ENCODE measurements at regions not wholly inside any gene's neighbourhood (a gene's known extent, or its start where the extent isn't known, plus 50 kb on each side); places are given as distances from the start of the nearest gene placed in this dataset.
"Not testable (repeated sequence)": the region's sequence is repeated elsewhere in the genome, so short reads cannot be mapped to it uniquely, and the experiment has no call there.

DNA sequence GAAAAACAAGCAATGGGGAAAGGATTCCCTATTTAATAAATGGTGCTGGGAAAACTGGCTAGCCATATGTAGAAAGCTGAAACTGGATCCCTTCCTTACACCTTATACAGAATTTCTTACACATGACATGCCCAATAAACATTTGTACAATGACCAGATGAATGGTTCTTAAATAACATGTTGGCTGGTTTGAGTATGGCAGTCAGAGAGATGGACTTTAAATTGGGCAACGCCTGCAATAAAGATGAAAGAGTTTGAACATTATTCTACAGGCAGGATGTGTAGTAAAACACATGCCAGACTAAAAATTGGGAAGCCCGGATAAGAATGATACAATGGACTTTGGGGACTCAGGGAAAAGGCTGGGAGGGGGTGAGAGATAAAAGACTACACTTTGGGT lies 360.6 kb upstream of the KITLG start:
- no peak for DNase-seq

DNA sequence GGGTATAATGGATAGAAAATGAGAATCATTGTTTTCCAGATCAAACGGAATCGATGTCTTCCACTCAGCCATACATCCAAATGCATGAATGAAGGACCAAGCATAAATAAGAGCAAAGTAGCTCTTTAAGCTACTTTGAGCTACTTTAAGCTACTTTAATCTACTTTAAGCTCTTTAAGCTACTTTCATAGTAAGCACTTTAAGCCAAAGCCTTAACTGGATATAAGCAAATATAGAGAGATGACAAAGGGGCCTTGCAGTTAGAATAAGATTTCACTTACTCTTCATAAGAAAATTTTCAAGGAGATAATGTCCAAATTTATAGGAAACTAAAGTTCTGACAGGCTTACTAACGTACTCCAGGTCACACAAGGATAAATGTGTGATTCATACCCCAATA lies 355.6 kb upstream of the KITLG start:
- no peak for DNase-seq

DNA sequence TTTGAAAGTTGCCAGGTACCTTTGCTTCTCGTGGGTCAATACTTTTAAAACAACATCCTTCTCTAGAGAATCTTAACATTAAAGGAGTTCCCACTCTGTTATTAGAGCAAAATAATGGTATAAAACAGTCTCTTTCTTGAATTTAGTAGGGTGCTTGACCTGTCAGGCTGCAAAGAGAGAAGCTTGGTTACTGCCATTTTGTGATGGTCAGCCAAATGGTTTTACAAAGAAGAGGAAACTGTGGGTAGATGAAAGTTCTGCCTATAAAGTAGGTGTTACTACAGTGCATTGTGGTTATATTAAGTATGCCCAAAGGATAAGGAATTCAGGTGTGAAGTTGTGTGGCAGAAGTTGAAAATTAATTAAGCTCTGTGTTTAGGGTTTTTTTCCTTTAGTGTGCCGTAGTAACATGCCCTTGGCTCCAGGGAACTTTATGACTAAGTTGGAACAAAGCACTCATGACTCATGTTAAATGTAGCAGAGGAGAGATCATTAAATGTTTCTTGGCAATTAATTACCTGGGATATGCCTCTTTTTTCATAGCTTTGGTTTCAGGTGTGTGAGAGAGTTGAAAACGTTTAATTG lies 354.0 kb upstream of the KITLG start:
- DNase-seq = no peak

DNA sequence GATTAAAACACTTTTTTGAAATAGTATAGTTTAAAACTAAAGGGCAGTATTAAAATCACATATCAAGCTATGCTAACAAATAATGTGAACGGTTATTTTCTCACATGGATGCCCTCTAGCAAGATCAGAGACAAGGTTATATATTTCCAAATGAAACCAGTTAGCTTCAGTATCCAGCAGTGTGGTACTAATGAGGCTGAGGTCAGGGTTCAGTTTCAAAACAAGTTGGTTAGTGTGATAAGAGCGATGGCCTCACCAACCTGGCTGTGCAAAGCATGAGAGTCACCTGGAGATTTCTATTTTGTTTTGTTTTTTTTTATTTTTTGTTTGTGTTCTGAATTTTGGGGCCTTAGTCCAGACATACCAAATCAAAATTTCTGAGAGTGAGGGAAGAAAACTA lies 352.2 kb upstream of the KITLG start:
- no peak for DNase-seq

DNA sequence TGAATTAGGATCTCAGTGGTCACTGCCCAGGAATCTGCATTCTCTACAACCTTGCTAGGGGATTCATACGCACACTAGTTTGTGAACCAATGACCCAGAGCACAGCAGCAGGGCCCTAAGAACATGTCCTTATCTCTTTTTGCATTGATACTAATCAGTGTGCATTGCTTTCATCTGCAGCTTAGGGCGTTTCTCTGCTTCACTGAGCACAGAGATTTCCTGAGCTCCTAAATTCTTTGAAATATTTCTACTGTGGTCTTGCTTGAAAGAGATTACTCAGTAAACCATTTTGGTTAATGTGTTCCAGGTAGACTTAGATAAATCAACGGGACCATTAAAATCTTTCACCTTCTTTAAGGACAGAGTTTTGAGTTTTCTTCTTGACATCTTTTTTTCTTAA lies 351.3 kb upstream of the KITLG start:
- DNase-seq = no peak

DNA sequence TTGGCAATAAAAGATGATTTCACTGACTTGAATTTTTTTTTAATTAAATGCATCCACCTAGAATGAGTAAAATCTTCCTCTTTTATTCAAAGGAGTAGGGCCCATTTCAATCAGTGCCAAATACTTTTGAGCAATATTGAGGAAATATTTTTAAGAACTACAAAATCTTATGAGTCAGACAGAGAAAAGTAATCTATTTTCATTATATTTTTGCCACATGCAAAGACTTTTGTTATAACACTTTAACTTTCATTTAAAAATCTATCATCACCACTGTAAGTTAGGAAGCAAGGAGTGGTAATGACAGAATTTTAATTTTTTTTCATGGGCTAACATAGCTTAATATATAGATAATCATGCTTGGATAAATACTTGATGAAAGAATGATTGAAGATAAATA lies 345.2 kb upstream of the KITLG start:
- DNase-seq = no peak

DNA sequence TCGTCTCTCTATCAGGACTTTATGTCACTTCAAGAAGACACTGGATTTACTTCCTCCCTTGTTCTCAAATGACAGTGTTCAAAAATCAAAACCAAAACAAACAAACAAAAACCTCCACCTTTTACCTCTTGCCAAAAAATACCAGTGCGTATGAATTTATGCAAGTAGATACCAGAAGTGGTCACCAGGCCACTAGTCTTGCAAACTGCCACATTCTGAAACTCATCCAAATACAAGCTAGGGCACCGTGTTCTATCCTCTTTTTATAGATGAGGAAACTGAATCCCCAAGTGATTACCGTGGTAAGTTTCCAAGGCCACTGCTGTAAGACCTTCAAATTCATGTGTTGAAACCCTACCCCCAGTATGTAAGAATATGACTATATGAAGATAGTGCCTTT lies 343.9 kb upstream of the KITLG start:
- DNase-seq = no peak

DNA sequence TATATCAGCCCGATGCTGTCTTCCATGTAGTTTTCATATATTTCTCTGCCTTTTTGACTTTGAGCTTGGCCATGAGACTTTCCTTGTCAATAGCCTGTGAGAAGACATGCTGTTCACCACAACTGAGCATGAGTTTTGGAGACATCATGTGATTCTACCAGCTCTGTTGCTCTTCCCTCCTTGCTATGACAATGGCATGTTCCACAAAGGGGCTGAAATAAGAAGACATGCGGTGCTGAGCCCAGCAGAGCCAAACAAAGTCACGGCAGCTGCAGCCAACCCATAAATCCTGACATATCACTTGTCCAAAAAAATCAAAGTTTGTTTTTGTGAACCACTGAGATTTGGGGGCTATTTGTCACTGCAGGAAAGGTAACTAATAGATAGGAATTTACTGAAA lies 343.4 kb upstream of the KITLG start:
- no peak for DNase-seq

DNA sequence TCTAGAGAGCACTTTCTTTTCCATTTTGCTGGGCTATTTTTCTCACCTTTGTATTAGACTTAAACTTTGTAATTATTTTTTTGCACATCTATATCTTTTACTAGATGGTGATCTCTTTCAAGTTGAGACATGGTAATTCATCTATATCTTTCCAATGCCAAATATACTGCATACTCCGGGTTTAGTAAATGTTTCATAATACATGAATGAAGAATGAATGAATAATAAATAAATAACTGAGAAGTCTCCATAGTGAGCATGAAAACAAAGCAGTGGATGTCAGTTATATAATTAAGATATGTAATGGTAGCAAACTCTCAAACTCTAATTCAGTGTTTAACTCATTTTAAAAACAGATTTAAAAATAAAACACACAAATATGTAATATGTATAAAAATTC lies 342.5 kb upstream of the KITLG start:
- no peak for DNase-seq

DNA sequence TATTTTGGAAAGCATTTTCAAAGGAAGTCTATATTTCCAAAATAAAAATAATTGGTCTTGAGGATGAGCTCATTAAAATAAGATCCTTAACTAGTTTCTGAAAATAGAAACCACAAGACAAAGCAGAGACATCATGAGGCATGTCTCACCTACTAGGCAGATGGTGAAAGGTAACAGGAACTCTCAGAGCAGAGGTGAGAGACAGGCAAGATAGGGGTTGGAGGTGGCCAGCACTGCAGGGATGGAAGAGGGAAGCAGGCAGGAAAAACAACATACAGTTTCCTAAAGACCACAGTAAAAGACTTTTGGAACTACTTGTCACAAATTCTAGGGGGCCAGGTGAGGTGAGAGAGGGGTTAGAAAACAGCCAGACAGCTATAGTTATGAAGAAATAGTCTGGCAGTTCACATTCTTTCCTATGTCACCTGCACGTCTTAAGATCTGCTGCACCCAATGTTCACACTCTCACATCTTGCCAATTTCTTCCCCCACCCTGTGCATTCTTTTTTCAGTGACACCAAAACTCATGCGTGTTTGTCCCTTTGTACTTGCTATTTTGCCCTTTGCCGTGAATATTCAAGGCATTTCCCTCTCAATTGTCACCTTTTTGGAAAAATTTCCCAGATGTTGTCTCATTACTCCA lies 341.7 kb upstream of the KITLG start:
- no peak for DNase-seq

DNA sequence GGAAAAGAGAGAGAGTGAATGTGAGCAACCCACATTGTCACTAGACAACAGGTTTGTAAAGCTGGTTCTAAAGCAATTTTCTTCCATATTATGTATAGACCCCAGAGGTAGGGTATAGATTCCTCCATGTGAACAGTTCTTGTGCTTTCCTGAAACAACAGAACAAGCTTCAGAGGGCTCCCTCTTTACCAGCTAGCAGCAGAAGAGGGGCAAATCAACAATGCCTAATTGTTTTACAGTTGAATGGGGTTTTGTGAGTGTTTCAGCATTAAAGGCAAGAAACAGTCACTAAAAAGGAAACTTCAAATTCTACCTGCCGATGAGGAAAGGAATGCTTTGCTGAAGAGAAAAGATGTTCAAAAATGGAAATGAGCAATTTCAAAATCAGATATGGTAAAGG lies 341.2 kb upstream of the KITLG start:
- no peak for DNase-seq

DNA sequence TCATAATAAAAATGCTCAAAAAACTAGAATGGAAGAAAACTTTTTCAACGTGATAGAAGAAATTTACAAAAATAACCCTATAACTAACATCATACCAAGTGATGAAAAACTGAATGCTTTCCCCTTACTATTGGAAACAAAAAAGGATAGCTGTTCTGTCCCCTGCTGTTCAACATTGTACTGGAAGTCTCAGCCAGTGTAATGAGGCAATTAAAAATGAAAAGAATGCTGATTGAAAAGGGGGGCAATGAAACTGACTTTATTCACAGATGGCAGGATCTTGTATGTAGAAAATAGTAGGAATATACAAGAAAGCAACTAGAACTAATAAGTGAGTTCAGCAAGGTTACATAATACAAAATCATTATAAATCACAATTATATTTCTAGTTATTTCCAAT lies 337.9 kb upstream of the KITLG start:
- DNase-seq = no peak

DNA sequence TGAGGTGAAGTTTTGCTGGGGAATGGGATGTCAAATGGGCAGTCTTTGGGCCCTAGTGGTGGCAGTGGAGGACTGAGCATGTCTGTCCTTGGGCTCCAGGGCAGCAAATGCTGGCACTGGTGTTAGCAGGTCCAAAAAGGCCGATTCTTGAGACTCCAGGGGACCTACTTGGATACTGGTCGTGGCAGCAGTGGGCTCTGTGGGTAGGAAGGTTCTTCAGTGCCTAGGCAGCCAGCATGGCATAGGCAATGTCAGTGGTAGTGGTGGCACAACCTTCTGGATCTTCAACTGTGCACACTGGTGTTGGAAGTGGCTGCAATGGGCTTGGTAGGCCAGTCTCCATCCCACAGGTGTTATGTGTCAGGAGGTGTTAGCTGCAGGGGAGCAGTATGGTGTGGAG lies 334.7 kb upstream of the KITLG start:
- no peak for DNase-seq

DNA sequence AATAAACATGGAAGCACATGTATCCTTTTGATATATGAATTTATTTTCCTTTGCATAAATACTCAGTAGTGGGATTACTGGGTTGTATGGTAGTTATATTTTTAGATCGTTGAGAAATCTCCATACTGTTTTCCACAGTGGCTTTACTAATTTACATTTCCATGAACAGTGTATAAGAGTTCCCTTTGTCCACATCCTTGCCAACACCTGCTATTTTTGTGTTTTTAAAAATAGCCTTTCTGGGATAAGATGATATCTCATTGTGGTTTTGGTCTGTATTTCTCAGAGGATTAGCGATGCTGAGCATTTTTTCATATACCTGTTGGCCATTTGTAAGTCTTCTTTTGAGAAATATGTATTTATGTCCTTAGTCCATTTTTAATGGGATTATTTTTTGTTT lies 329.2 kb upstream of the KITLG start:
- no peak for DNase-seq

DNA sequence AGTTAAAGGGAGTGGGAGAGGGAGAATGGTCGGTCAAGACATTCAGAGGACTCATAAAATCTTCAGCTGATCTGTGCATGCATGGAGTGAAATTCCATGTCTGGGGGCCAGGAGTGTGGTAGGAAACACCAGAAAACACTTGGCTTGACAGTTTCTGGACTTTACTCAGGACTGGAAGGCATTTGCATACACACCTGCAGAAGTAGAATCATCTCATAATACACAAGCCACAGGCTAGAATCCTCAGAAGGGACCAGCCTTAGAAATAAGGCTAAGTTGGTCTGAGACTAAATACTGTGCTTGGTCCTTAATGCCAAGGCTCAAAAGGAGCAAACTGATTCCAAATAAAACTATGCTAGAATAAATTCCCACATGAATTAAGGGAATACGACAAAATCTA lies 328.1 kb upstream of the KITLG start:
- DNase-seq = no peak

DNA sequence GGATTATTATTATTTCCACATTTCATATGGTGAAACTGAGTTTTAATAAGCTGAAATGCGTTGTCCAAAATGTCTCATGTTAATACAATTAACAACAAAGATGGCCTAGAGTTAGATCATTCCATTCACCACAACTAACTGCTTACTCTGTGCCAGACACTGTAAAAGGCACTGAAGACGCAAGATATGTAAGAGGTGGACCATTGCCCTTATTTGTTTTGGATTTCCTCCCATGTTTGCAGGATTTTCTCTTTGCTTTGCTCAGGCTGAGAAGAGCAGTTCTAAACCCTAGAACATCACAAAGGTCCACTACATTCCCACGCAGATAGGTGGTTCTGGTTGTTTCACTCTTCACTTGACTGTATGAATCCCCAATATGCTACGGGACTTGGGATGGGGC lies 324.4 kb upstream of the KITLG start:
- no peak for DNase-seq

DNA sequence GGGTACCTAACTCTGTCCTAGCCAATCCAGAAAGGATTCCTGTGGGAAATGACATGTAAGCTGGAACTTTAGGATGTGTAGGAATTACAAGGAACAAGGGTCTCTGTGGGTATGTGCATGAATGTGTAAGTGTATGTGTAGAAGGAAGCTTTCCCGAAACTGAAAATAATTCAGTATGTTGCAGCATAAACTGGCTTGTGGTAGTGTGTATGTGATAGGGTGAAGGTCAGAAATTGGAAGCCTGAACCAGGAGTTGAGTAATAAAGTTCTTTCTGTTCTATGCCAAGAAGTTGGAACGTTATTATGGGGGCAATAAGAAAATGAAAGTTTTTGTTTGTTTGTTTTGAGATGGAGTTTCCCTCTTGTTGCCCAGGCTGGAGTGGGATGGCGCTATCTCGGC lies 323.1 kb upstream of the KITLG start:
- DNase-seq = no peak

DNA sequence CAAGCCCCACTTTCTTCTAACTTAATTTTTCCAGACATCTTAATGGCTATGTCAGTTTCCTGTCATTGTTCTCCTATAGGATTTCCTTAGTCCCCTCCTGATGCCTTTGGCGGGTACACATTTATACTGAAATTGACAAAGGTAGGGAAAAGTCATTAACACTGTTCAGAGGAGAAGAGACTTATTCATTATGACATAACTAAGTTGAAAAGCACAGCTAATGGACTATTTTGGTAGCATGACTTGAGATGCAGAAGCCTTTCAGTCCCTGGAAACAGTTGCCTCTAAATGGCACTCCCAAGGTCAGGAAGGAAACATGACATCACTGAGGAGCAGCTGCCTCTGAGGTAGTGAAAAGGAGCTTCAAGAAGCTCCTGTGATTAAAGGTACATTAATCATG lies 317.5 kb upstream of the KITLG start:
- no peak for DNase-seq

DNA sequence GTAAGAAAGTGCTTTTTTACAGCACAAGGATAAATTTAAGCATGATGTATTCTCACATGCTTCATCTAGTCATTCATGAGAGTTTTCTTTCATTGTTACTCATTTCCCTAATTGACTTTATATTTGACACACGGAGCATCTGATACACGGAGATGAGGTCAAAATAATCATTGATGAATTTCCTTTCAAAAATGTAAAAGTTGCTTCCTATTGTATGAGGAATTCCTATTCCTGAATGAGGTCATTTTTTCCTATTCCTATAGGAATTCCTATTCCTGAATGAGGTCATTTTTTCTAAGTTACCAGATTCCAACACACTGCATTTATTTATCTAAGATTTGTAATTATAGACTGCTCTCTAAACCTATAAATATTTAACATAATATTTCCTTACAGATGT lies 316.7 kb upstream of the KITLG start:
- DNase-seq = no peak

DNA sequence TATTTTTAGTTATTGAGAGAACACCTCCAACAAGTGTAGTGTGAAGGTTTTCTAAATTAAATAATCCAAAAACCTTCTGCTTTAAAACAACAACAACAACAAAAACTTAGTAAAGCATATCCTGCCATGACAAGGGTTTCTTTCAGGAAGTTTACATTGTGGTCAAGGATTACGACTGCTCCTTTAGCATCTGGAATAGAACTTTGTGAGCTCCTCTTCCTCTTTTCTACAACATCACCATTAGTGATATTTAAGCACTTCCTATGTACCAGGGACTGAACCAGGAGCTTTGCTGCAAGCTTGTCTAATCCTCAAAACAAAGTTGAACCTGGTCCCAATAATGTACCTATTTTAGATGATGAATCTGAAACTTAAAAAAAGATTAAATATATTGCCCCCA lies 315.4 kb upstream of the KITLG start:
- DNase-seq = no peak

DNA sequence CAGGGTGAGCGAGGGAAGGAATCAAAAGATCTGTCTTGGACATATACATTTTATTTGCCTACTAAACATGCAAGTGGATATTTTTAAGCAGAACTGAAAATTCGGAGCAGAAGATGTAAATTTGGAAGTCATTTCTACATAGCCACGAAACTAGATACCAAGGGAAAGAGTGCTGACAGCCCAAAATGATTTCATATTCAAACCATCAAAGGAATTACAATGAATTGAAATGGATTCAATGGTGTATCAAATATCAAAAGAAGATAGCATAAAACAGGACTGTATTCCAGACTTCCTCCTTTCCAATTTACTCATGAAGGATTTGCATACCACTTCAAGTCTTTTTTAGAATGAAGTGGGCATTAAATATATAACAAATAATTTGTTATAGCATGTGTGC lies 313.5 kb upstream of the KITLG start:
- DNase-seq = no peak

DNA sequence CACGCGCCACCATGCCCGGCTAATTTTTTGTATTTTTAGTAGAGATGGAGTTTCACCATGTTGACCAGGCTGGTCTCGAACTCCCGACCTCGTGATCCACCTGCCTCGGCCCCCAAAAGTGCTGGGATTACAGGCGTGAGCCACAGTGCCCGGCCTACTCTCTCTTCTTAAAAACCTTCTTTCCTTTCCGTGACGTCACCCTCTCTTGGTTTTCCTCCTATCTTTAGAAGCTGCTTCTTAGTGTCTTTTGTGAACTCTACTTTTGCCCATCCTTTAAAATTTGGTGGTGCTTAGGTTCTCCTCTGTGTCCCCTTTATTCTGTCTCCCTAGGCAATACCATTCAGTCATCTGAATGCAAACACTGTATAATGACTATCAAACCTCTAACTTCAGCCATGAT lies 311.2 kb upstream of the KITLG start:
- DNase-seq = not testable (repeated sequence)

DNA sequence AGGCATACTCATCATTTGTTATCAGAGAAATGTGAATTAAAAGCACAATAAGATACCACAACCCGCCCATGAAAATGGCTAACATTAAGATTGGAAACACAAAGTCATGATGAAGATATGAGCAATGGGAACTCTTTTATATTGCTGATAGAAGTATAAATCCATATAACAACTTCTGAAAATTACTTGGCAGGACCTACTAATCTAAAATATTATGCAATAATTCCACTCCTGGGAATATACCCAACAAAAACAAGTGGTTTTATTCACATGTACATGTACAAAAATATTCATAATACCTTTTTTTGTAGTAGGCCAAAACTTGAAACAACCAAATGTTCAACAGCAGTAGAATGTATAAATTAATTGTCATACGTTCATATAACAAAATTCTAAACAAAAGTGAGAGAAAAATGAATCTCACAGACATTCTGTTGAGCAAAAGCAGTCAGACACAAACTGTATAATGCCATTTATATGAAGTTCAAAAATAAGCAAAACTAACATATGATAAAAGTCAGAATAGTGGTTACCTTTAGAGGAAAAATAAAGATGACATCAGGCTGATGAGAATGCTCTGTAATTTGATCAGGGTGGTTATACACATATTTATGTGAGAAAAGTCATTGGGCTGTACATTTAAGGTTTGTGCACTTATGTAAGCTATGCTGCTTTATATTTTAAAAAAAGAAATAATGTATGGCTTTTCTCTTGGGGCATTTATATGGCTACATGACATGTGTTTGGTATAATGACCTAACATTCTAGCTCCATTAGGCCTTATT lies 309.2 kb upstream of the KITLG start:
- DNase-seq = no peak

DNA sequence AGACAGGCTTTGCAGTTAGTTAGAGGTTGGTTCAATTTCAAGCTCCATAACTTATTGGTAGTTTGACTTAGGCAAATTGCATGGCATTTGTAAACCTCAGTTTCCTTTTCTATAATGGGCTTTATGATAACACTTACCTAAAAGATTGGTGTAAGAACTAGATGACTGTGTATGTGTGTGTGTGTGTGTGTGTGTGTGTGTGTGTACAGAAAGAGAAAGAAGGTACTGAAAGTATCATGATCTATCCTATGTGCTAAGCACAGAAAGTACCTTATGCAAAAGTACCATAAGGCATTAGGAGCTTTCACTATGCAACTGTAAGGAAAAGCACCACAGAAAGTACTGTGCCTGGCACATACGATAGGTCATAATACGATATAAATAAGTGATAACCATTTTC lies 304.3 kb upstream of the KITLG start:
- no peak for DNase-seq

DNA sequence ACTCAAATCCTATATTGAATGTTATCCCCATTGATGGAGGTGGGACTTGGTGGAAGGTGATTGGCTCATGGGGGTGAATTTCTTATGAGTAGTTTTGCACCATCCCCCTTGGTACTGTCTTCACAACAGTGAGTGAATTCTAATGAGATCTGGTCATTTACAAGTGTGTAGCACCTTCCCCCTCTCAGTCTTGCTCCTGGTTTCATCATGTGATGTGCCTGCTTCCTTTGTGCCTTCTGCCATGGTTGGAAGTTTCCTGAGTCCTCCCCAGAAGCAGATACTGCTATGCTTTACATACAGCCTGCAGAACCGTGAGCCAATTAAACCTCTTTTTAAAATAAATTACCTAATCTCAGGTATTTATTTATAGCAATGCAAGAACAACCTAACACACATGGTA lies 302.4 kb upstream of the KITLG start:
- no peak for DNase-seq

All from suppressor macrophage treated with lipopolysaccharide for 1 hour (primary cell).